PC-3 (cell line): ENCODE measurements at regions not wholly inside any gene's neighbourhood (a gene's known extent, or its start where the extent isn't known, plus 50 kb on each side); places are given as distances from the start of the nearest gene placed in this dataset.

Experiments used
- CTCF ChIP-seq: fragments of 300-600 bp; sonication (generic); conservative IDR thresholded peaks from 2 replicates; pipeline ENCODE4 v1.5.1; 2017; ENCODE audit warnings: antibody characterized with exemption, low read depth, mild to moderate bottlenecking, low read length
- EZH2 ChIP-seq: fragments of 300-600 bp; sonication (generic); IDR thresholded peaks from one replicate; pipeline ENCODE4 v1.6.1; 2017; ENCODE audit warnings: antibody characterized with exemption, mild to moderate bottlenecking, low read length; ENCODE audit not compliant: unreplicated experiment
- EZH2phosphoT487 ChIP-seq: fragments of 300-600 bp; sonication (generic); IDR thresholded peaks from 2 replicates; pipeline ENCODE4 v1.6.1; 2018; ENCODE audit warnings: mild to moderate bottlenecking, antibody characterized with exemption, low read length, borderline replicate concordance

GRCh38 chr1:75014250-75014649 lies 119.9 kb upstream of the LHX8 start:
- TF ChIP-seq CTCF (no peak), EZH2 (no peak), EZH2phosphoT487 (no peak)
